ENCODE measurements at regions not wholly inside any gene's neighbourhood (a gene's known extent, or its start where the extent isn't known, plus 50 kb on each side); places are given as distances from the start of the nearest gene placed in this dataset.

DNA sequence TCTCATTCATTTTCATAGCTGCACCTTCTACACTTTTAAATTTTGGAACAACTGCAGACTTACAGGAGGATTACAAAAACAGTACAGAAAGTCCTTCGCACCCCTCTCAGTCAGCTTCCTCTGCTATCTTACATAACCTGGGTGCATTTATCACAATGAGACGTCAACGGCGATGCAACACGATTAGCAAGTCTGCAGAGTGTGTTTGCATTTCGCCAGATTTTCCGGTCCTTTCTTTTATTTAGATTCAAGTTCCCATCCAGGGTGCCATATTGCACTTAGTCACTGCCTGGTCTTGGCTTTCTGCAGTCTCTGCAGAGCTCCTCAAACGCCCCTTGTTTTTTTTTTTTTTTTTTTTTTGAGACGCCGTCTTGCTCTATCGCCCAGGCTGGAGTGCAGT lies 85.9 kb downstream of the ASMT start:
- ChIA-PET POLR2A (no interaction called here), RAD21 (ENCODE audit: unreplicated experiment) (no interaction called here), SMC1A (ENCODE audit: uncharacterized antibody, unreplicated experiment) (no interaction called here), CTCF (no interaction called here)
- no peak overlapping the region for H3K4me3 ChIP-seq
- DNase-seq (ENCODE audit: low read depth, low spot score) (no peak), FAIRE-seq (no peak), ATAC-seq (no peak)
- no peaks in the 10 kb centered on the region for H3K36me3 ChIP-seq (ENCODE audit: control insufficient read depth in 2 of 2, insufficient read depth in 2 of 2, low read length in 1 of 2)
- no TSS peak for BruUV-seq (replicated peaks)
- TF ChIP-seq NFXL1 (IDR thresholded peaks at IDR 0.05; ENCODE audit: borderline replicate concordance) (no peak), SREBF1 (IDR thresholded peaks at IDR 0.05; ENCODE audit: low read length) (no peak), SRF (IDR thresholded peaks at IDR 0.05; ENCODE audit: low read depth in 2 of 2, low read length in 2 of 2) (no peak), CBX5 (IDR thresholded peaks at IDR 0.05; ENCODE audit: low read depth) (no peak), SMAD1 (IDR thresholded peaks at IDR 0.05; ENCODE audit: low read depth, partially characterized antibody) (no peak), EED (IDR thresholded peaks at IDR 0.05; ENCODE audit: low read depth) (no peak), MTA2 (IDR thresholded peaks at IDR 0.05; ENCODE audit: low read depth) (no peak), TBL1XR1 (IDR thresholded peaks at IDR 0.05; ENCODE audit: low read depth, low read length) (no peak), YBX1 (IDR thresholded peaks at IDR 0.05) (no peak), BHLHE40 (IDR thresholded peaks at IDR 0.05; ENCODE audit: borderline replicate concordance in 1 of 2, low read depth in 2 of 2, low read length in 1 of 2) (no peak), NR2C1 (IDR thresholded peaks at IDR 0.05) (no peak), ATF7 (IDR thresholded peaks at IDR 0.05; ENCODE audit: low read depth) (no peak), CHD1 (IDR thresholded peaks at IDR 0.05; ENCODE audit: low read depth, low read length) (no peak), ETV6 (conservative IDR thresholded peaks at IDR 0.05 in 1 of 2, IDR thresholded peaks at IDR 0.05 in 1 of 2; ENCODE audit: borderline replicate concordance in 1 of 2, low read depth in 1 of 2) (no peak)
- TF ChIP-seq, protein P1, sequence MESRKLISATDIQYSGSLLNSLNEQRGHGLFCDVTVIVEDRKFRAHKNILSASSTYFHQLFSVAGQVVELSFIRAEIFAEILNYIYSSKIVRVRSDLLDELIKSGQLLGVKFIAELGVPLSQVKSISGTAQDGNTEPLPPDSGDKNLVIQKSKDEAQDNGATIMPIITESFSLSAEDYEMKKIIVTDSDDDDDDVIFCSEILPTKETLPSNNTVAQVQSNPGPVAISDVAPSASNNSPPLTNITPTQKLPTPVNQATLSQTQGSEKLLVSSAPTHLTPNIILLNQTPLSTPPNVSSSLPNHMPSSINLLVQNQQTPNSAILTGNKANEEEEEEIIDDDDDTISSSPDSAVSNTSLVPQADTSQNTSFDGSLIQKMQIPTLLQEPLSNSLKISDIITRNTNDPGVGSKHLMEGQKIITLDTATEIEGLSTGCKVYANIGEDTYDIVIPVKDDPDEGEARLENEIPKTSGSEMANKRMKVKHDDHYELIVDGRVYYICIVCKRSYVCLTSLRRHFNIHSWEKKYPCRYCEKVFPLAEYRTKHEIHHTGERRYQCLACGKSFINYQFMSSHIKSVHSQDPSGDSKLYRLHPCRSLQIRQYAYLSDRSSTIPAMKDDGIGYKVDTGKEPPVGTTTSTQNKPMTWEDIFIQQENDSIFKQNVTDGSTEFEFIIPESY (IDR thresholded peaks at IDR 0.05), result no peak
- no peaks in the 10 kb centered on the region for H4K20me1 ChIP-seq (ENCODE audit: control insufficient read depth, insufficient read depth)
- H3K9me3 ChIP-seq (replicated peaks; ENCODE audit: control insufficient read depth, insufficient read depth, low read length), result no peaks in the 10 kb centered on the region; the same call in 2 of the 3 replicates
- no peak overlapping the region for H3K4me2 ChIP-seq (ENCODE audit: control insufficient read depth, insufficient read depth)
- WGBS (ENCODE audit: insufficient coverage, insufficient replicate concordance, low lambda C conversion rate, missing lambda C conversion rate), result 83% methylated on average over 10 of the region's 11 CpGs
- no peaks in the 10 kb centered on the region for H3K27me3 ChIP-seq (replicated peaks in 1 of 2; ENCODE audit: control insufficient read depth in 2 of 2, insufficient read depth in 2 of 2, low read length in 1 of 2)
- in situ Hi-C loops (cut with MboI), result no loop called here
- H3K79me2 ChIP-seq (ENCODE audit: control insufficient read depth, insufficient read depth, low read length), result no peaks in the 10 kb centered on the region
- intact Hi-C loops (cut with micrococcal nuclease; ENCODE audit: unreplicated experiment), result no loop called here
- H2AFZ ChIP-seq (ENCODE audit: control insufficient read depth, low read depth, low read length), result no peak overlapping the region
- no peak overlapping the region for H3K9ac ChIP-seq (ENCODE audit: control insufficient read depth, insufficient read depth, low read length)
- H3K27ac ChIP-seq (ENCODE audit: control insufficient read depth, insufficient read depth), result no peak overlapping the region
- no peaks in the 10 kb centered on the region for H3K4me1 ChIP-seq (ENCODE audit: control insufficient read depth, insufficient read depth, low read length)
